ENCODE measurements at regions not wholly inside any gene's neighbourhood (a gene's known extent, or its start where the extent isn't known, plus 50 kb on each side); places are given as distances from the start of the nearest gene placed in this dataset.
"Not testable (repeated sequence)": the region's sequence is repeated elsewhere in the genome, so short reads cannot be mapped to it uniquely, and the experiment has no call there.

DNA sequence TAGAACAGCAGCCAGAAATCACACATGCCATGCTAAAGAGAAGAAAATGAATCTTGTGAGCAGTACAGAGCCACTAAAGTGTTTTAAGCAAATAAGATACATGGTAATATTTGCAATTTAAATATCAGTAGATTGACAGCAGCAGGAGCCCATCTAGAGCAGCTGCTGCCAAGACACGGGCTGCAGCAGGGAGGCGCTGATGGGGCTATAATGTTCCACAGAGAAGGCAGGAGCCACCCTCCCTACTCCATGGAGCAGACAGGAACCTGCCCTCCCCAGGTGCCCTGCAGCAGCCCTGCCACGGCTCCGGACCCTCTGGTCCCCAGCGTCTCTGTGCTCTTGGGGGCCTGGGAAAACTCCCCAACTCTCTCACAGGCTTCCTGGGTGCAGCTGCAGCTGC is 224.1 kb upstream of the ISL1 start:
- no peak for DNase-seq (ENCODE audit: low read depth)
- H3K4me3 ChIP-seq (replicated peaks; ENCODE audit: low read depth, low read length), result no peak overlapping the region
- TF ChIP-seq, protein P1, sequence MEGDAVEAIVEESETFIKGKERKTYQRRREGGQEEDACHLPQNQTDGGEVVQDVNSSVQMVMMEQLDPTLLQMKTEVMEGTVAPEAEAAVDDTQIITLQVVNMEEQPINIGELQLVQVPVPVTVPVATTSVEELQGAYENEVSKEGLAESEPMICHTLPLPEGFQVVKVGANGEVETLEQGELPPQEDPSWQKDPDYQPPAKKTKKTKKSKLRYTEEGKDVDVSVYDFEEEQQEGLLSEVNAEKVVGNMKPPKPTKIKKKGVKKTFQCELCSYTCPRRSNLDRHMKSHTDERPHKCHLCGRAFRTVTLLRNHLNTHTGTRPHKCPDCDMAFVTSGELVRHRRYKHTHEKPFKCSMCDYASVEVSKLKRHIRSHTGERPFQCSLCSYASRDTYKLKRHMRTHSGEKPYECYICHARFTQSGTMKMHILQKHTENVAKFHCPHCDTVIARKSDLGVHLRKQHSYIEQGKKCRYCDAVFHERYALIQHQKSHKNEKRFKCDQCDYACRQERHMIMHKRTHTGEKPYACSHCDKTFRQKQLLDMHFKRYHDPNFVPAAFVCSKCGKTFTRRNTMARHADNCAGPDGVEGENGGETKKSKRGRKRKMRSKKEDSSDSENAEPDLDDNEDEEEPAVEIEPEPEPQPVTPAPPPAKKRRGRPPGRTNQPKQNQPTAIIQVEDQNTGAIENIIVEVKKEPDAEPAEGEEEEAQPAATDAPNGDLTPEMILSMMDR (IDR thresholded peaks at IDR 0.05; ENCODE audit: low read length, missing control alignments), result no peak

DNA sequence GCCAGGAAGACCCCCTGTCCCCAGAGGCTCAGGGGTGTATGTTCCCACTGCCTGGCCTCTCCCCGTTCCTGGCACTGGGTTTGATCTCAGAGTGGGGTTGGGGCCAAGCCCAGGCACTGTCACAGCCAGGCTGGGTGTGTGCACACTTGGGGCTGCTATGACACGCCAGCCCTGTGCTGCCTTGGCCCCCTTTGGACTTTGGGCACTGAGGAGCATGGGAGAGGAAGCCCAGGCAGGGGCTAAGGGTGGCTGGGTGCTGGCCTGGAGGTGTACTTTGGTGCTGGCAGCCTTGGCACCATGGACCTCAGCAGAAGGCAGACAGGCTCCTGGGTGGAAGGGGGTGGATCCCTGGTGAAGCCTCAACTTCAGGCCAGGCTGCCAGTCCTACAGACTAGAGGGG is 223.6 kb upstream of the ISL1 start:
- DNase-seq (ENCODE audit: low read depth), result no peak
- TF ChIP-seq, protein P1 (IDR thresholded peaks at IDR 0.05; ENCODE audit: low read length, missing control alignments), result no peak
- no peak overlapping the region for H3K4me3 ChIP-seq (replicated peaks; ENCODE audit: low read depth, low read length)

DNA sequence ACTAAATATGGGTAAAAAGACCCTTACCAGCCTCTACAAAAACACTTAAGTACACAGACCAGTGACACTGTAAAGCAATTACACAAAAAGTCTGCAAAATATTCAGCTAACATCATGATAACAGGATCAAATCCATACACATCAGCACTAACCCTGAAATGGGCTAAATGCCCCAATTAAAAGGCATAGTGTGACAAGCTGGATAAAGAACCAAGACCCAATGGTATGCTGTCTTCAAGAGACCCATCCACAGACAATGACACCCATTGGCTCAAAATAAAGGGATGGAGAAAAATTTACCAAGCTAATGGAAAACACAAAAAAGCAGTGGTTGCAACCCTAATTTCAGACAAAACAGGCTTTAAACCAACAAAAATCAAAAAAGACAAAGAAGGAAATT is 221.0 kb upstream of the ISL1 start:
- TF ChIP-seq, protein P1 (IDR thresholded peaks at IDR 0.05; ENCODE audit: low read length, missing control alignments), result no peak
- no peak for DNase-seq (ENCODE audit: low read depth)
- no peak overlapping the region for H3K4me3 ChIP-seq (replicated peaks; ENCODE audit: low read depth, low read length)

DNA sequence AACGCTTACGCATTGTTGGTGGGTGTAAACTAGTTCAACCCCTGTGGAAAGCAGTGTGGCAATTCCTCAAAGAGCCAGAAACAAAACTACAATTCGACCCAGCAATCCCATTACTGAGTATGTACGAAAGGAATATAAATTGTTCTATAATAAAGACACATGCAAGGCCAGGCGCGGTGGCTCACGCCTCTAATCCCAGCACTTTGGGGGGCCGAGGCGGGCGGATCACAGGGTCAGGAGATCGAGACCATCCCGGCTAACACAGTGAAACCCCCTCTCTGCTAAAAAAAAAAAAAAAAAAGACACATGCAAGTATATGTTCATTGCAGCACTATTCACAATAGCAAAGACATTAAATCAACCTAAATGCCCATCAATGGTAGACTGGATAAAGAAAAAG is 217.6 kb upstream of the ISL1 start:
- not testable (repeated sequence) for DNase-seq (ENCODE audit: low read depth); H3K4me3 ChIP-seq (replicated peaks; ENCODE audit: low read depth, low read length)

DNA sequence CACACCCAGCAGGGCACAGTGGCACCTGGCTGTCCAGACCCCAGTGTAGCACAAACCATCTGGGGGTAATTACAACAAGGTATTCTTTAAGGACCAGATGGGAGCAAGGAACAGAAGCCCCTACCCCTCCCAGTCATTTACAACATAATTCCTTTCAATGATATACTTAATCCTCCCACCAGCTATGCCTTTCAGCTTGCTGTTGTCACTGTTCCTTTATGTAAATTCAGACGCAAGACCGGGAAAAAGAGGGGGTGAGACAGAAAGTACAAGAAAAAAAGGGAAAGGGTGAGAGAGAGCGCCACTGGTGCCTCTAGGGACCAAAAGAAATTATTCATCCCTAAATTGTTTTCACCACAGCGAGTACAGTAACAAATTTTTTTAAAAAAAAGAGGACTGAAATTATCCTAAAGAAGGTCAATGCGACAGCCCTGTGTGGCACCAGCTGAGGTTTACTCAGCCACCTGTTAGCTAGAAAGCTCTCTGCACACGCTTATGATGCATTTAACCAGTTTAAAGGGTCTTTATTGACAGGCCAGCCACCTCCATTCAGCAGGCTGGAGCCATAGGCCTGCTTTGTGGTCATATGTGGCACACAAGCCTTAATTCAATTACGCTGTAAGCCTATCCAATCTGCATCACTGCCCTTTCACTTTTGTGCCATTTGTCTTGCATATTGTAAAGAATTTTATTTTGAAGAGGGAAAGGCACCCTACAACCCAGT is 210.2 kb upstream of the ISL1 start:
- DNase-seq (ENCODE audit: low read depth), result no peak
- TF ChIP-seq, protein P1 (IDR thresholded peaks at IDR 0.05; ENCODE audit: low read length, missing control alignments), result no peak
- H3K4me3 ChIP-seq (replicated peaks; ENCODE audit: low read depth, low read length), result no peak overlapping the region

DNA sequence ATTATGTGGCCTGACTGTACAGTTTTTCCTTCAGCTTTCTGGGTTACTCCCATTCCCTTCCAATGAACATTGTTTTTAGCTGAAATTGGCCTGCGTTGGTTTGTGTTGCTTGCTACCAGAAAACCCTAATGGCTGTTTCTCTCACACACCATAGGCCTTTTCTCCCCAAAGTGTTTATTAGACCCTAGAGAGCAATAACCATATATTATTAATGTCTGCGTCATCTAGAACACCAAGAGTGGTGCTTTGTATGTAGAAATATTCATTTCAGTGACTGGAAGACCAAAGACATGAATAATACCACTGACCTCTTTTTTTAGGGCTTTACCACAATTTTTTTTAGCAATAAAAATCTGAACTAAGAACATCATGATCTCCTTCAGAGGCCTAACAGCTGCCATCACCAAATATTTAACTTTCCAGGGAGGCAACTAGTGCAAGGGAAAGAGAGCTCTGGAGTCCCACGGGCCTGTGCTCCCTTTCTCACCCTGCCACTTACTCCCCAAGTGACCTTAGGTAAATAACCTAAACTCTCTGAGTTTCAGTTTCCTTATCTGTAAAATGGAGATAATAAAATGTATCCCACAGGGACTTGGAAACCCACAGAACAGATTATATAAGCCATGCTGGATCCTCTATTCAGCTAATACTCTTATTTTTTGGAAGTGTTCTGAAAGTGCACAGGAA is 201.9 kb upstream of the ISL1 start:
- no peak for DNase-seq (ENCODE audit: low read depth)
- H3K4me3 ChIP-seq (replicated peaks; ENCODE audit: low read depth, low read length), result no peak overlapping the region
- TF ChIP-seq, protein P1 (IDR thresholded peaks at IDR 0.05; ENCODE audit: low read length, missing control alignments), result no peak

DNA sequence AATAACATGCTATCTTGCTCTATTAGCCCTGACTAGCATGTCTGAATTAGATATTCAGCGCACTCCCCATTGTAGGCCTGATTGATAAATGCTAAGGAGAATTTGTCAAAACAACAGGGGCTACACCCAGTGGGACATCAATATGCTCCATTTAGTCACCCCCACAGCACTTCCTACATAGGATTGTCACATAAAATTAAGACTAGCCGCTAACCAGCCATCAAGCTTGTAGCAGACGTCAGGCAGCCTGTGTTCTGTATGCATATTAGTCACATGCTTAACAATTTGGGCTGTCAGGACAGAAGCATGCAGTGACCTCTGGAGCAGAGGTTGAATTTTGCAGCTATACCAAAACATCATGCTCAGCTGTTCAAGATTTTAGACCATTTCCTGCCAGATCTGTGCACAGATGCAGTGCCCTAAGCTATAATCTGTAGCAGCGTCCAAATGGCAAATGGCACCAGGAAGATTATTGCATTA is 197.4 kb upstream of the ISL1 start:
- H3K4me3 ChIP-seq (replicated peaks; ENCODE audit: low read depth, low read length), result no peak overlapping the region
- TF ChIP-seq, protein P1 (IDR thresholded peaks at IDR 0.05; ENCODE audit: low read length, missing control alignments), result no peak
- DNase-seq (ENCODE audit: low read depth), result no peak

All from fibroblast of pulmonary artery (primary cell).